RPMI7951 (cell line): ENCODE measurements at regions not wholly inside any gene's neighbourhood (a gene's known extent, or its start where the extent isn't known, plus 50 kb on each side); places are given as distances from the start of the nearest gene placed in this dataset.
A peak's percentile ranks its signal among the peaks of the same experiment; 100 is the strongest.

Source experiments
- DNase-seq: peaks from one replicate; pipeline ENCODE4 v3.0.0-alpha.2; 2012; ENCODE audit warnings: low read depth

- no peak for DNase-seq
Observed at GRCh38 chr18:46321955-46322354, 217.8 kb downstream of the HAUS1 start.

- no peak for DNase-seq
Observed at GRCh38 chr18:46322411-46322891, 218.3 kb downstream of the HAUS1 start.

- no peak for DNase-seq
Observed at GRCh38 chr18:46322941-46323340, 218.8 kb downstream of the HAUS1 start.

- peak; percentile 65 for DNase-seq
Observed at GRCh38 chr18:46324087-46324955, 220.1 kb downstream of the HAUS1 start.

GRCh38 chr18:46325895-46326294 lies 221.7 kb downstream of the HAUS1 start:
- no peak for DNase-seq

- DNase-seq = peak; percentile 60
Observed at GRCh38 chr18:46329736-46330246, 225.6 kb downstream of the HAUS1 start.

- no peak for DNase-seq
Observed at GRCh38 chr18:46331316-46331715, 227.1 kb downstream of the HAUS1 start.

GRCh38 chr18:46332286-46332801 lies 228.2 kb downstream of the HAUS1 start:
- DNase-seq = no peak

- no peak for DNase-seq
Observed at GRCh38 chr18:46332921-46333341, 228.7 kb downstream of the HAUS1 start.

GRCh38 chr18:46333431-46334135 lies 229.4 kb downstream of the HAUS1 start:
- peak; percentile 7 for DNase-seq

- no peak for DNase-seq
Observed at GRCh38 chr18:46334868-46335281, 230.7 kb downstream of the HAUS1 start.

GRCh38 chr18:46335534-46336101 lies 231.4 kb downstream of the HAUS1 start:
- no peak for DNase-seq

GRCh38 chr18:46336278-46337111 lies 232.3 kb downstream of the HAUS1 start:
- no peak for DNase-seq

GRCh38 chr18:46337271-46337670 lies 233.1 kb downstream of the HAUS1 start:
- DNase-seq = no peak

GRCh38 chr18:46338205-46338604 lies 234.0 kb downstream of the HAUS1 start:
- DNase-seq = no peak

GRCh38 chr18:46338766-46339165 lies 234.6 kb downstream of the HAUS1 start:
- no peak for DNase-seq

GRCh38 chr18:46340716-46341115 lies 236.5 kb downstream of the HAUS1 start:
- DNase-seq = no peak

GRCh38 chr18:46341986-46342525 lies 237.9 kb downstream of the HAUS1 start:
- no peak for DNase-seq

- DNase-seq = no peak
Observed at GRCh38 chr18:46343456-46343855, 239.3 kb downstream of the HAUS1 start.

GRCh38 chr18:46343931-46344372 lies 239.8 kb downstream of the HAUS1 start:
- DNase-seq = no peak
